GM12875 (cell line): ENCODE measurements at regions not wholly inside any gene's neighbourhood (a gene's known extent, or its start where the extent isn't known, plus 50 kb on each side); places are given as distances from the start of the nearest gene placed in this dataset.

Experiments
- H3K4me3 ChIP-seq: one replicate; pipeline ENCODE4 v1.5.1; 2011; ENCODE audit warnings: low read depth, low read length, control low read depth
- CTCF ChIP-seq: IDR thresholded peaks from 2 replicates; pipeline ENCODE4 v1.5.1; 2011; ENCODE audit warnings: low read depth, mild to moderate bottlenecking, control low read depth, inconsistent platforms, low read length, moderate library complexity, borderline replicate concordance; ENCODE audit not compliant: insufficient read depth

- no peak for TF ChIP-seq CTCF
- no peak overlapping the region for H3K4me3 ChIP-seq
These were observed 1590.1 kb downstream of the HACE1 start for GRCh38 chr6:103269581-103269980.

GRCh38 chr6:103268335-103268734 is 1591.4 kb downstream of the HACE1 start:
- TF ChIP-seq CTCF: no peak
- no peak overlapping the region for H3K4me3 ChIP-seq

GRCh38 chr6:103264020-103264419 is 1595.7 kb downstream of the HACE1 start:
- no peak for TF ChIP-seq CTCF
- no peak overlapping the region for H3K4me3 ChIP-seq

GRCh38 chr6:103255132-103255531 is 1604.6 kb downstream of the HACE1 start:
- no peak overlapping the region for H3K4me3 ChIP-seq
- TF ChIP-seq CTCF: no peak

GRCh38 chr6:103236923-103237322 is 1622.8 kb downstream of the HACE1 start:
- TF ChIP-seq CTCF: no peak
- H3K4me3 ChIP-seq: no peak overlapping the region

- no peak for TF ChIP-seq CTCF
- H3K4me3 ChIP-seq: no peak overlapping the region
These were observed 1628.5 kb downstream of the HACE1 start for GRCh38 chr6:103231181-103231580.

- no peak for TF ChIP-seq CTCF
- no peak overlapping the region for H3K4me3 ChIP-seq
These were observed 1643.9 kb downstream of the HACE1 start for GRCh38 chr6:103215847-103216246.
